ENCODE measurements at regions not wholly inside any gene's neighbourhood (a gene's known extent, or its start where the extent isn't known, plus 50 kb on each side); places are given as distances from the start of the nearest gene placed in this dataset.

GRCh38 chr6:117050301-117050700 is 173.3 kb downstream of the RFX6 start:
- TF ChIP-seq EZH2 (IDR thresholded peaks at IDR 0.05; ENCODE audit: borderline replicate concordance, low read length) (no peak), CTCF (conservative IDR thresholded peaks at IDR 0.05 in 1 of 2, IDR thresholded peaks at IDR 0.05 in 1 of 2; ENCODE audit: extremely low read depth in 1 of 2, insufficient read depth in 1 of 2, low read depth in 1 of 2, low read length in 2 of 2) (no peak)
